ENCODE measurements at regions not wholly inside any gene's neighbourhood (a gene's known extent, or its start where the extent isn't known, plus 50 kb on each side); places are given as distances from the start of the nearest gene placed in this dataset.

- TF ChIP-seq CTCF (conservative IDR thresholded peaks at IDR 0.05; ENCODE audit: low read length) (no peak), EZH2phosphoT487 (IDR thresholded peaks at IDR 0.05; ENCODE audit: borderline replicate concordance) (no peak)
Measured at GRCh38 chr16:77060614-77061013, 130.4 kb upstream of the MON1B start.
